ENCODE measurements at regions not wholly inside any gene's neighbourhood (a gene's known extent, or its start where the extent isn't known, plus 50 kb on each side); places are given as distances from the start of the nearest gene placed in this dataset.

DNA sequence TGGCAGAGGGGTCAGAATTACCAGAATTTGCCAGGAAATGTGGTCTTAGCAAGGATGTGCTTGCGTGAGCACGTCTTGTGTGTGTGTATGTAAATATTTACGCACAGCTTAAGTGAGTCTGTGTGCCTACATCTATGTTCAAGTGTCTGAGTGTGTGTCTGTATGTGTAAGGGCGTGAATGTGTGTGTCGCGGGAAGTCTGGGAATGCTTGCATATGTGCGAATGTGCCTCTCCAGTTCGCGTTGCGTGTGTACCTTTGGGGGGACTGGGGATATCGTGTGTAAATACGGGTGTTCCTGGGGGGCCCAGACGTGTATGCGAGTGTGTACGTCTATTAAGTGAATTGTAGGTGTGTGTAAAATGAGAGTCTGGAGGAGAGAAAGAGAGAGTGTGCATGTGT, 68.6 kb upstream of the POU3F1 start:
- TF ChIP-seq, protein P1, sequence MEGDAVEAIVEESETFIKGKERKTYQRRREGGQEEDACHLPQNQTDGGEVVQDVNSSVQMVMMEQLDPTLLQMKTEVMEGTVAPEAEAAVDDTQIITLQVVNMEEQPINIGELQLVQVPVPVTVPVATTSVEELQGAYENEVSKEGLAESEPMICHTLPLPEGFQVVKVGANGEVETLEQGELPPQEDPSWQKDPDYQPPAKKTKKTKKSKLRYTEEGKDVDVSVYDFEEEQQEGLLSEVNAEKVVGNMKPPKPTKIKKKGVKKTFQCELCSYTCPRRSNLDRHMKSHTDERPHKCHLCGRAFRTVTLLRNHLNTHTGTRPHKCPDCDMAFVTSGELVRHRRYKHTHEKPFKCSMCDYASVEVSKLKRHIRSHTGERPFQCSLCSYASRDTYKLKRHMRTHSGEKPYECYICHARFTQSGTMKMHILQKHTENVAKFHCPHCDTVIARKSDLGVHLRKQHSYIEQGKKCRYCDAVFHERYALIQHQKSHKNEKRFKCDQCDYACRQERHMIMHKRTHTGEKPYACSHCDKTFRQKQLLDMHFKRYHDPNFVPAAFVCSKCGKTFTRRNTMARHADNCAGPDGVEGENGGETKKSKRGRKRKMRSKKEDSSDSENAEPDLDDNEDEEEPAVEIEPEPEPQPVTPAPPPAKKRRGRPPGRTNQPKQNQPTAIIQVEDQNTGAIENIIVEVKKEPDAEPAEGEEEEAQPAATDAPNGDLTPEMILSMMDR (IDR thresholded peaks at IDR 0.05; ENCODE audit: low read depth, low read length, poor library complexity, severe bottlenecking), result no peak
- TF ChIP-seq EZH2phosphoT487 (IDR thresholded peaks at IDR 0.05; ENCODE audit: borderline replicate concordance, low read length), result no peak

Measured in DOHH2 (cell line).